22Rv1 (cell line): ENCODE measurements at regions not wholly inside any gene's neighbourhood (a gene's known extent, or its start where the extent isn't known, plus 50 kb on each side); places are given as distances from the start of the nearest gene placed in this dataset.

ENCODE experiments used
- H3K27ac ChIP-seq: fragments of 450-650 bp; 2 replicates; pipeline ENCODE4 v1.5.1; 2017
- ZFX ChIP-seq: fragments of 450-650 bp; IDR thresholded peaks from 2 replicates; pipeline ENCODE4 v1.6.1; 2017; ENCODE audit warnings: antibody characterized with exemption, borderline replicate concordance
- TF ChIP-seq, protein P1 (sequence below): fragments of 450-650 bp; IDR thresholded peaks from 2 replicates; pipeline ENCODE4 v1.5.1; 2017; ENCODE audit warnings: mild to moderate bottlenecking

DNA sequence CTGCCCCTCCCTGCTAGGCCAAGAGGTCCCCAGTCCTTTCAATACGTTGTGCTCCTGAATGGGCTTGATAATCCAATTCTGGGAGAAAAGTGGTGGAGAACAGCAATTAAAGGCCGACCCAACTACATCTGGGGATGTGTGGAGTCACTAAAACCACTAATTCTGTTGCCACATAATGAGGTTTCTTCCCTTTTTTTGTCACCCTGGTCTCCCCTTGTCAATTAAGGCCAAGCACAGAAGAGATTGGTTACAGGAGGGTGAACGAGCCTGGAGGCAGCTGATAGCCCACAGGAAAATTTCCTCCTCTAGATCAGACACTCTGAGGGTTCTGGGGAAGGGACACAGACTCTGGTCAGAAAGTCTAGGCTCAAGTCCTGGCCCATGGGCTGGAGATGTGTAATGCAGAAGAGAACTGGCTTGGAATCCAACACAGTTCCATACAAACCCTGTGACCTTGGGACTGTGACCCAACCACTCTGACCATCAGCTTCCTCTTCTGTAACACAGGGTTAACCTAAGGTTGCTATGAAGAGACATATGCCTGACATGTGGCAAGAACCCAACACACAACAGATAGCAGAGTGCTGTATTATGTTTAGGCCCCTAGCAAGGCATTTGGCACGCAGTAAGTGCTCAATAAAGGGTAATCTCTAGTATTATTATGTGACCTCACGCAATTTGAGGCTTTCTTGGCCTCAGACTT lies 146.4 kb downstream of the CHST1 start:
- H3K27ac ChIP-seq: no peak overlapping the region
- TF ChIP-seq, protein P1, sequence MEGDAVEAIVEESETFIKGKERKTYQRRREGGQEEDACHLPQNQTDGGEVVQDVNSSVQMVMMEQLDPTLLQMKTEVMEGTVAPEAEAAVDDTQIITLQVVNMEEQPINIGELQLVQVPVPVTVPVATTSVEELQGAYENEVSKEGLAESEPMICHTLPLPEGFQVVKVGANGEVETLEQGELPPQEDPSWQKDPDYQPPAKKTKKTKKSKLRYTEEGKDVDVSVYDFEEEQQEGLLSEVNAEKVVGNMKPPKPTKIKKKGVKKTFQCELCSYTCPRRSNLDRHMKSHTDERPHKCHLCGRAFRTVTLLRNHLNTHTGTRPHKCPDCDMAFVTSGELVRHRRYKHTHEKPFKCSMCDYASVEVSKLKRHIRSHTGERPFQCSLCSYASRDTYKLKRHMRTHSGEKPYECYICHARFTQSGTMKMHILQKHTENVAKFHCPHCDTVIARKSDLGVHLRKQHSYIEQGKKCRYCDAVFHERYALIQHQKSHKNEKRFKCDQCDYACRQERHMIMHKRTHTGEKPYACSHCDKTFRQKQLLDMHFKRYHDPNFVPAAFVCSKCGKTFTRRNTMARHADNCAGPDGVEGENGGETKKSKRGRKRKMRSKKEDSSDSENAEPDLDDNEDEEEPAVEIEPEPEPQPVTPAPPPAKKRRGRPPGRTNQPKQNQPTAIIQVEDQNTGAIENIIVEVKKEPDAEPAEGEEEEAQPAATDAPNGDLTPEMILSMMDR: no peak
- no peak for TF ChIP-seq ZFX

GRCh38 chr11:45518141-45518832 lies 147.1 kb downstream of the CHST1 start:
- no peak overlapping the region for H3K27ac ChIP-seq
- no peak for TF ChIP-seq ZFX
- TF ChIP-seq, protein P1: no peak

DNA sequence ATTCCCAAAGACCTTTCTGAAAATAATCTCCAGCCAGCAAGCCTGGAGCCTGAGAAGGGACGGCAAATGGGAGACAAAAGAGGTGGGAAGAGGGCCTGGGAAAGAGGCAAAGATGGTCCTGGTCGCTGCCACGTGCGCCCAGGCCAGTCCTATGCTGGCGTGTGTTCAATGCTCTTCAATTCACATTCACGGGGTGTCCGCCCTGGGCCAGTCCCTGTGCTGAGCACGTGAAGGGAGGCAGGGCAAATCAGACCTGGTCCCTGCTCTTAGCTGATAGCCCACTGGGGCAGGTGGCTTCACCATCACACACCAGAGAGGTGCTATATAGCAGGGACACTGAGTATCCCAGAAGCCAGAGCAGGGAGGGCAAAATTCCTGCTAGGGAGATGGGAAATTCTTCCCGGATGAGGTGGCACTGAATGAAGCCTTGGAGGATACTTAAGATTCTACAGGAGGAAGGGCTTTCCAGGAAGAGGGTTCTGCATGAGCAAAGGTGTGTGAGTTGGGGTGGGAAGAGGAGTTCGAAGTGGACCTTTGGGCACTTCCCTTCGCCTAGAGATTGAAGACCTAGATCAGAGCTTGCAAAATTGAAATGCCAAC lies 148.2 kb downstream of the CHST1 start:
- no peak overlapping the region for H3K27ac ChIP-seq
- TF ChIP-seq, protein P1: no peak
- TF ChIP-seq ZFX: no peak

DNA sequence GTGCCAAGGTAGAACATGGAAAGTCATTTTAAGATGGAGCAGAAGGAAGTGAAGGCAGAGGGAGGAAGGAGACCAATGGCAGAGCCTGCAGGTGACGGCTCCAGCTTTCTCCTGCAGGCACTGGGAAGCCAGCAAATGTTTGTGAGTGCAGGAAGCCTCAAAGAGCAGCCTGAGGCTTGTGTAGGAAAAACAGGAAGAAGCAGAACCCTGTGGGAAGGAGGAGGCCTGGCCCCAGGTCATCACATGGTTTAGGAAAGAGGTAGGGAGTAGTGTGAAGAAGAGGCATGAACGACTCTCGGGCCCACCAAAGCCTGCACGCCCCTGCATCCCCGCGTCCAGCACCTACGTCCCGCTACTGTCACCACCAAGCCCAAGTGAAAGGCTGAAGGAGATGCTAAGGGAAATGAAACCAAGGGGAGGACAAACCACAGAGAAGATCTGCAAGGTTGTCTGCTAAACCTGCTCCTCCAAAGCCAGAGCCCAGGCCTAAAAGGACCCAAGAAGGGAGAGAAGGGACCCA lies 151.5 kb downstream of the CHST1 start:
- TF ChIP-seq, protein P1: no peak
- no peak for TF ChIP-seq ZFX
- H3K27ac ChIP-seq: no peak overlapping the region

GRCh38 chr11:45512471-45513148 lies 152.8 kb downstream of the CHST1 start:
- no peak overlapping the region for H3K27ac ChIP-seq
- TF ChIP-seq, protein P1: no peak
- no peak for TF ChIP-seq ZFX

DNA sequence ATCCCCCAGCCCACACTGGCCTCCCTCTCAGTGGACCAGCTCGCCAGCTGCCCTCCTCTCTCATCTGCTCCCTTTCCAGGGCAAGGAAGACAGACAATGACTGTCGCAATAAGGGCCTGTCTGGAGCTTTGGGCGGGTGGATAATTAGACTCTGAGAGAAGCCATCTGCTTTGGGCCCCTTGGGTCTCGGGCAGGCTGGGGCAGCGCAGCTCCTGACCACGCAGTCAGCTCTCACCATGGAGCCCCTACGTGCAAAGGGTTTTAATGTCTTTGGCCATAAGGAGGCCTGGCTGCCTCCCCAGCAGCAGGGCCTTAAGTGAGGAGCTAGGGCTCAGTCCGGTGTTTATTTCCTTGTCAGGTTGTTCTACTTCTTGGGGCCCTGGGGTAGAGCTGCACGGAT lies 153.9 kb downstream of the CHST1 start:
- TF ChIP-seq, protein P1: no peak
- no peak for TF ChIP-seq ZFX
- no peak overlapping the region for H3K27ac ChIP-seq

DNA sequence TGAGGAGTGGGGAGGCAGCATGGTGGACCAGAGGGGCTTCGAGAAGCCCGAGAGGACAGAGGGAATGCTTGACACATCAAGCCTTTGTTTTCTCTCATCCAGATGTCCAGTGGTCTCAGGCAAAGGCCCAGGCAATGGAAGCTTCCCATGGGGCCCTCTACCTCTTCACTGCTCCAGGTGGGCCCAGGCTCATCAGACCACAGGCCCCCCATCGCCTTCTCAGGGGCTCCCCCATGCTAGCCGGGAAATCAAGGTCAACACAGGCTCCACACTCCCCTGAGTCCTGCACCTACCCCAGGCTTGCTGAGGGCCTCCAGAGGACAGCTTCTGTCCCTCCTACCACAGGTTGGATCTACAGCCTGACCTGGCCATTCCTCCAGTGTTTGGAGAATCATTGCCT lies 157.5 kb downstream of the CHST1 start:
- TF ChIP-seq ZFX: no peak
- TF ChIP-seq, protein P1: no peak
- no peak overlapping the region for H3K27ac ChIP-seq
